ACHN (cell line): ENCODE measurements at regions not wholly inside any gene's neighbourhood (a gene's known extent, or its start where the extent isn't known, plus 50 kb on each side); places are given as distances from the start of the nearest gene placed in this dataset.

Experiments used
- DNase-seq: peaks from one replicate; pipeline ENCODE4 v3.0.0-alpha.2; 2015
- in situ Hi-C: cut with HindIII; loops from 2 replicates; pipeline ENCODE4 v1.10.0; 2017; ENCODE audit warnings: low sequenced_read_pairs, low pct_ligation_motif_present, low pct_unique_long_range_greater_than_20kb

- in situ Hi-C loops = no loop called here
- no peak for DNase-seq
Measured at GRCh38 chr15:38614621-38615020, 50.0 kb upstream of the RASGRP1 start.

- in situ Hi-C loops = no loop called here
- no peak for DNase-seq
Measured at GRCh38 chr15:38617831-38618230, 53.2 kb upstream of the RASGRP1 start.

- DNase-seq = no peak
- in situ Hi-C loops = no loop called here
Measured at GRCh38 chr15:38618242-38618955, 53.8 kb upstream of the RASGRP1 start.

GRCh38 chr15:38620098-38620497, 55.5 kb upstream of the RASGRP1 start:
- DNase-seq = no peak
- in situ Hi-C loops = no loop called here

- in situ Hi-C loops = no loop called here
- DNase-seq = no peak
Measured at GRCh38 chr15:38620851-38621594, 56.4 kb upstream of the RASGRP1 start.

GRCh38 chr15:38622304-38622703, 57.7 kb upstream of the RASGRP1 start:
- in situ Hi-C loops = no loop called here
- no peak for DNase-seq

GRCh38 chr15:38622908-38623307, 58.3 kb upstream of the RASGRP1 start:
- in situ Hi-C loops = no loop called here
- no peak for DNase-seq

- in situ Hi-C loops = no loop called here
- DNase-seq = no peak
Measured at GRCh38 chr15:38623744-38624143, 59.1 kb upstream of the RASGRP1 start.

GRCh38 chr15:38624244-38625205, 59.9 kb upstream of the RASGRP1 start:
- in situ Hi-C loops = no loop called here
- peak; percentile 33 for DNase-seq

- in situ Hi-C loops = no loop called here
- DNase-seq = no peak
Measured at GRCh38 chr15:38625886-38626285, 61.3 kb upstream of the RASGRP1 start.

- DNase-seq = no peak
- in situ Hi-C loops = no loop called here
Measured at GRCh38 chr15:38626443-38627050, 61.9 kb upstream of the RASGRP1 start.

GRCh38 chr15:38627689-38628277, 63.2 kb upstream of the RASGRP1 start:
- in situ Hi-C loops = no loop called here
- no peak for DNase-seq

- in situ Hi-C loops = no loop called here
- DNase-seq = no peak
Measured at GRCh38 chr15:38631119-38632075, 66.8 kb upstream of the RASGRP1 start.

- no peak for DNase-seq
- in situ Hi-C loops = no loop called here
Measured at GRCh38 chr15:38635170-38635569, 70.6 kb upstream of the RASGRP1 start.

GRCh38 chr15:38636597-38636996, 72.0 kb upstream of the RASGRP1 start:
- DNase-seq = no peak
- in situ Hi-C loops = no loop called here

GRCh38 chr15:38638126-38638525, 73.5 kb upstream of the RASGRP1 start:
- in situ Hi-C loops = no loop called here
- no peak for DNase-seq

GRCh38 chr15:38638811-38639210, 74.2 kb upstream of the RASGRP1 start:
- no peak for DNase-seq
- in situ Hi-C loops = no loop called here
